Omental fat pad (tissue), 3 donors: ENCODE measurements at regions not wholly inside any gene's neighbourhood (a gene's known extent, or its start where the extent isn't known, plus 50 kb on each side); places are given as distances from the start of the nearest gene placed in this dataset.

ENCODE experiments used
- ATAC-seq: fragments of 150-250 bp; one replicate; pipeline ENCODE4 v1.9.1; 2016; ENCODE audit warnings: mild to moderate bottlenecking, moderate library complexity; ENCODE audit not compliant: low FRiP score
- DNase-seq: peaks from one replicate; pipeline ENCODE4 v3.0.0-alpha.2; 2019; ENCODE audit warnings: low spot score
- TF ChIP-seq, protein P1 (sequence below), 3 donors: fragments of 450-650 bp; IDR thresholded peaks; one replicate each; pipeline ENCODE4 v1.5.1; 2016 to 2017; ENCODE audit warnings: antibody characterized with exemption in 3 of 3, mild to moderate bottlenecking in 3 of 3, moderate library complexity in 2 of 3

DNA sequence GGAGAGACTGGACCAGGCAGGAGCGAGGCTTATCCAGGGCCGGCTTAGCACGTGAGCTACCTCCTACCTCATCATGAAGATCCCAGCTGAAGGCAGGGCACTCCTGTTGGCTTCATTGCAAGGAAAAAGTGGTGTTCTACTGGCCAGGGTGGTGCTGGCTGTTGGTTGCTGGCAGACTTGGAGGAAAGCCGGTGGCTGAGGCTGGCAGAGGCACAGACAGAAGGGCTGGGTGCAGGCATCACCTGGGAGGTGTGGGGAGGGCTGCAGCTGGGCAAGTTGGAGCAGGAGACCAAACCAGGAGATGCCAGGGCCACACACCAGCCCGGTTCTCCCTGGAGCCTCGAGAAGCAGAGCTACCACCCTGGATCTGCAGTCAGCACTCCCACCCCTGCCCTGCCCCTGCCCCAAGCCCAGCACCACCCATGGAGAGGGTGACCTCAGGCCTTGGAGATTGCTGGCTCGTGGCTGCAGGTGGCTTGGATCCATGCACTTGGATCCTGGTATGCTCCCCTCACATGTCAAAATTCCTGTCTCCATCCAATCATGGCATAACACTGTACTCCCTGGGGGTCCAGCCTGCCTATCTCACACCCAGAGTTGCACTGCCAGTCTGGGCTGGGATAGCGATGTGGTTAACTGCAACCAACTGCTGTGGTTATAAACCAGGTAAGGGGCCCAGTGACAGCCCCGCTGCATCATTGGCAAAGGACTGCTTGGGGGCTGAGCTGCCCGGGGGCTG lies 49.7 kb downstream of the GLI2 start:
- no peak for DNase-seq

DNA sequence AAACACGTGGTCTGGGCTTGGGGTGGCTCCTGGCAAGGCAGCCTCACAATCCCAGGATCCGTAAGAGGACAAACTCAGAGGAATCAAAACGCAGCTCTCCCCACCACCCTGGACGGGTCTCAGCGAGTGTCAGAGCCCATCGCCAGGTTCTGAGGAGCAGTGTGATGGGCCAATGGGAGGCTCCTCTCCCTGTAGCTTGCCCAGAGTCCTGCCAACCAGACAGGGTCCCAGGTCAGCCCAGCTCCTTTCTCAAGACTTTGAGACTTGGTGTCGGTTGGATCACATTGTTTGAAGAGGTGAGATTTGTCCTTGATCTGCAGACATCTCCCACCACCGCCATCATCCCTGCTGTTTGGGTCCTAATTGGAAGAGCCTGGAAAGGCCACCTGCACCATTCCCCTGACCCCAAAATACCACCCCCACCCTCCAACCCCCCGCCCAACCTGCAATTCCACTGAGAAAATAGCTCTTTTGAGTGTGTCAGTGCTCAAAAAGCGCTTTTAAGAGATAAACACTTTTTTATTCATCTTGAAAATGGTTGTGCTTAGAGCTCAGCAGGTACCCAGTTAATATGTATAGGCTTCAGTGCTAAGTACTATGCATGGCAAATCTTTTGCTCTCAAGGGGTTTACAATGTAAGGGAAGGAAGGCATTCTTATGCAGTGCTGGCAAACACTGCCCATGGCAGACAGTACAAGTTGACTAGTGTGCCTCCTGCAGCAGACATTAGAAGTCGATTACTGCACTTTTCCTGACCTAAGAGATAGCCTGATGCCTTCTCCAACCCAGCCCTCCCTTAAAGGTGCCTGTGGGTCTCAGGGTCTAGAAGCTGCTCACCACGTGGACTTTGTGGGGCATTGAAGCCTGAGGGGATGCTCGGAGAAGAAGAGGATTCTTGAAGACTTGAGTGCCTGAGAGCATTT lies 50.6 kb downstream of the GLI2 start:
- TF ChIP-seq, protein P1, sequence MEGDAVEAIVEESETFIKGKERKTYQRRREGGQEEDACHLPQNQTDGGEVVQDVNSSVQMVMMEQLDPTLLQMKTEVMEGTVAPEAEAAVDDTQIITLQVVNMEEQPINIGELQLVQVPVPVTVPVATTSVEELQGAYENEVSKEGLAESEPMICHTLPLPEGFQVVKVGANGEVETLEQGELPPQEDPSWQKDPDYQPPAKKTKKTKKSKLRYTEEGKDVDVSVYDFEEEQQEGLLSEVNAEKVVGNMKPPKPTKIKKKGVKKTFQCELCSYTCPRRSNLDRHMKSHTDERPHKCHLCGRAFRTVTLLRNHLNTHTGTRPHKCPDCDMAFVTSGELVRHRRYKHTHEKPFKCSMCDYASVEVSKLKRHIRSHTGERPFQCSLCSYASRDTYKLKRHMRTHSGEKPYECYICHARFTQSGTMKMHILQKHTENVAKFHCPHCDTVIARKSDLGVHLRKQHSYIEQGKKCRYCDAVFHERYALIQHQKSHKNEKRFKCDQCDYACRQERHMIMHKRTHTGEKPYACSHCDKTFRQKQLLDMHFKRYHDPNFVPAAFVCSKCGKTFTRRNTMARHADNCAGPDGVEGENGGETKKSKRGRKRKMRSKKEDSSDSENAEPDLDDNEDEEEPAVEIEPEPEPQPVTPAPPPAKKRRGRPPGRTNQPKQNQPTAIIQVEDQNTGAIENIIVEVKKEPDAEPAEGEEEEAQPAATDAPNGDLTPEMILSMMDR (IDR thresholded peaks at IDR 0.05) = no peak
- ATAC-seq = no peak
- no peak for DNase-seq

More for the DNA sequence above, 49.7 kb downstream of the GLI2 start:
- ATAC-seq = no peak
- TF ChIP-seq, protein P1 (IDR thresholded peaks at IDR 0.05) = no peak

DNA sequence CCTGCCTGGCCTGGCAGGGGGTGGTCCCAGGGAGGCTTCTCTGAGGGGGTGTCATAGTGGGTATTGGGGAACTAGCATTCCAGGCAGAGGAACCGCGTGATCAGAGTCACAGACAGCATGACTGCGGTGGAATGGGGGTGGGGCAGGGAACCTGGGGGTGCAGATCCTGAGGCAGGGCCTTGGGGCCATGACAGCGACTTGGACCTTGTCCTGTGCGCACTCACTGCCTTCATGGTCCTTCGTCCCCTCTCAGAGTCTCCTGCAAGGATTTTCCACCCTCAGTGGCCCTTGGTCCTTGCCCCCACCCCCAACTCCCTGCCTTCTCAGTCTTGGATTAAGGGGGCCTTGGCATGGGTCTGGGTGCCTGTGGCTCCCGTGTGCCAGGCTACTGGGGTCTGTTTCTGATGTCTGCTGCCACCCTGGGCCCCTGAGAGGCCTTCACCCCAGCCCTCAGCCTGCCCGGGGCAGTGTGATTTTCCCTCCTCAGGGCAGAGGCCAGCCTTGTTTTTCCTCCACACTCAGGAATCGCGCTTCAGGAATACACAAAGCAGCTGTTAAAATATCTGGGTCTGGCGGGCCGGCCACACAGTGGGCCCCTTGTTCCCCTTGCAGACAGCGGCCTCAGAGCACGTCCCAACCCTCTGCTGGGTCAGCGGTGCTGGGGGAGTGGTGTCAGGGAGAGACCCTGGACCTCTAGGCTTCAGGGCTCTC lies 51.6 kb downstream of the GLI2 start:
- ATAC-seq = no peak

DNA sequence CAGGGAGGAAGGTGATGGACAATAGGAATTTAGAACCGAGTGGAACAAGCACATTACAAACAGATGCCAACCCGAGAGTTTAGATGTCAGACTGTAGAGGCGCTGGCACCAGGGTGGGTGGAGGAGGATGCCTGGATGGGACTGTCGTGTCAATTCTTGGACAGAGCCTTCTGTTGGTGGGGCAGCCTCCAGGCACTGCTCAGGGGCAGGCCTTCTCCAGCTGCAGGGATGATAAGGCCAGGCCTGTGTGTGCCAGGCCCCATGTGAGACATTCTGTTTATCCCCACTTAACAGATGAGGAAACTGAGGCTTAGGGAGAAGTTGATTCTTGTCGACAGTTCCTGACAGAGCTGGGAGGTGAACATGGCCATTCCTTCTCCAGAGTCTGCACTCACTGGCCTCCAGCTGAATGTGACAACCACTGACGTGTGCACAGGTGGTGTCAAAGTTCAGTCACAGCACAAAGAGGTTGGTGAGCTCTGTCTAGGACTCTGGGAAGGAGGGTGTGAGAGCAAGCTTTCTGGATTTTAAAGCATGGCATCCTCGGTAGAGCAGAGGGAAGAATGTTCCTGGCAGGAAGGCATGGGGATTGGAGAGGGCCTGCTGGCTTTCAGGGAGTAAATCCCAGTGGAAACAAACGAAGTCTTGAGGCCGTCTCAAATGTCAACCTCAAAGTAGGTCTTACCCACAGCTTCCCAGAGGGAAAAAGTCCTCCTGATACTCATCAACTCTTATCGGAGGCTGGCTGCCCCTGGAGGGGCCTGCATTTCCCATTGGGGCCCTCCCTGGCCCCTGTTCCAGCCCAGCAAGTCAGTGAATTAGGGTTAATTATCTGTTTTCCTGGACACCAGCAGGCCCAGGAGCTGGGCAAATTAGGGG lies 52.4 kb downstream of the GLI2 start:
- TF ChIP-seq, protein P1 (IDR thresholded peaks at IDR 0.05) = no peak
- no peak for ATAC-seq
- DNase-seq = no peak

More for the DNA sequence above, 51.6 kb downstream of the GLI2 start:
- TF ChIP-seq, protein P1 (IDR thresholded peaks at IDR 0.05) = no peak
- no peak for DNase-seq

DNA sequence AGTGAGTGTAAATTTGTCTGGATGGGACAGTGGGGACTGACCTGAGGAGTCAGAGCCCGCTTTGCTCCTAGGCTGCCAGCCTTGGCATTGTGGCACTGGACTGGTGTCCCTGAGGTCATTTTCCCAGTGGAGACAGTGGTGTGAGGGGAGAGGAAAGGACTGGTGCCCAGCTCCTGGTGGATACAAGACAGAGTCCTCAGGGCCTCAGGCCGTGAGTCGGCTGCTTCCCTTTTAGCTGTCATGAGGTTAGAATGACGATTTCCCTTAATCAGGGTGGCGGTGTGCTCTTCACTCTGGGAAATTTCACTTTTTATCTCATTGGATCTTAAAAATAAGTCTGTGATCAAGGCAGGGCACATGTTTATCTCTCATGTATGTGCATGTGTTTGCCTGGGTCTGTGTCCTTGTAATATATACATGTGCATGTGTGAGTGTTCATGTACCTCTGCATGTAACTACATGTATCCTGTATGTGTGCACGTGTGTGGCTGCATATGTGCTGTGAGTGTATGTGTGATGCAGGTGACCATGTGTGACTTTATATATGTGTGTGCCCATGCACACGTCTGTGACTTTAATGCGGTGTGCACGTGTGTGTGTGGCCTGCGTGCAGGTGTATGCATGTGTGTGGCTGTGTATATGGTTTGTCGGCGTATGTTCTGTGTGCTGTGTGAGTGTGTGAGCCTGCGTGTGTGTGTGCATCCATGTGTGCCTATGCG lies 55.7 kb downstream of the GLI2 start:
- ATAC-seq (no peak), DNase-seq (no peak)
- TF ChIP-seq, protein P1 (IDR thresholded peaks at IDR 0.05) = no peak

GRCh38 chr2:120791962-120792297 lies 56.3 kb downstream of the GLI2 start:
- no peak for ATAC-seq
- TF ChIP-seq, protein P1 (IDR thresholded peaks at IDR 0.05) = no peak

More at GRCh38 chr2:120791962-120792297, 56.3 kb downstream of the GLI2 start:
- no peak for DNase-seq
